ENCODE measurements at regions not wholly inside any gene's neighbourhood (a gene's known extent, or its start where the extent isn't known, plus 50 kb on each side); places are given as distances from the start of the nearest gene placed in this dataset.

- DNase-seq (no peak), ATAC-seq (no peak)
- no peaks in the 10 kb centered on the region for H3K9me3 ChIP-seq
- intact Hi-C loops (cut with DNase I): no loop called here
- no peaks in the 10 kb centered on the region for H3K27me3 ChIP-seq
- H3K27ac ChIP-seq: no peak overlapping the region
- TF ChIP-seq POLR2A (IDR thresholded peaks at IDR 0.05) (no peak), CTCF (IDR thresholded peaks at IDR 0.05) (no peak)
- H3K4me3 ChIP-seq: no peak overlapping the region
- H3K36me3 ChIP-seq: no peaks in the 10 kb centered on the region
- peaks cover 0 to 5% (median 0%) of the 10 kb centered on the region in 12 donors for H3K4me1 ChIP-seq
Observed at GRCh38 chr1:4428711-4429110, 225.7 kb upstream of the AJAP1 start.

- intact Hi-C loops (cut with DNase I): no loop called here
- TF ChIP-seq POLR2A (IDR thresholded peaks at IDR 0.05) (no peak), CTCF (IDR thresholded peaks at IDR 0.05) (no peak)
- Histone ChIP-seq H3K4me1 (peaks cover 0 to 5% (median 0%) of the 10 kb centered on the region in 12 donors), H3K4me3 (no peak overlapping the region), H3K27ac (no peak overlapping the region), H3K27me3 (no peaks in the 10 kb centered on the region), H3K36me3 (no peaks in the 10 kb centered on the region), H3K9me3 (no peaks in the 10 kb centered on the region)
- 72 to 80% (median 74%) methylated on average over 8 to 10 of the region's 10 CpGs for WGBS, 4 donors
- DNase-seq: no peak
- ATAC-seq: peak; percentile 45 to 84 (median 60)
Observed at GRCh38 chr1:4430406-4431365, 223.7 kb upstream of the AJAP1 start.

- Histone ChIP-seq H3K27ac (no peak overlapping the region), H3K4me1 (peaks cover 0 to 5% (median 0%) of the 10 kb centered on the region in 12 donors), H3K4me3 (no peak overlapping the region), H3K9me3 (no peaks in the 10 kb centered on the region), H3K36me3 (no peaks in the 10 kb centered on the region), H3K27me3 (no peaks in the 10 kb centered on the region)
- TF ChIP-seq CTCF (IDR thresholded peaks at IDR 0.05): no peak
- no peak for TF ChIP-seq POLR2A (IDR thresholded peaks at IDR 0.05)
- intact Hi-C loops (cut with DNase I): no loop called here
- ATAC-seq (no peak), DNase-seq (no peak)
- 64 to 100% (median 71%) methylated on average over 2 to 6 of the region's 6 CpGs for WGBS, 4 donors
Observed at GRCh38 chr1:4431491-4431890, 222.9 kb upstream of the AJAP1 start.

- no peak for TF ChIP-seq POLR2A (IDR thresholded peaks at IDR 0.05)
- TF ChIP-seq CTCF (IDR thresholded peaks at IDR 0.05): no peak
- intact Hi-C loops (cut with DNase I): no loop called here
- Histone ChIP-seq H3K4me1 (peaks cover 0 to 5% (median 0%) of the 10 kb centered on the region in 12 donors), H3K36me3 (no peaks in the 10 kb centered on the region), H3K9me3 (no peaks in the 10 kb centered on the region), H3K27me3 (no peaks in the 10 kb centered on the region), H3K27ac (no peak overlapping the region), H3K4me3 (no peak overlapping the region)
- WGBS, 4 donors: 83 to 89% (median 85%) methylated on average over 7 of the region's 7 CpGs
- ATAC-seq (no peak), DNase-seq (no peak)
Observed at GRCh38 chr1:4433075-4433474, 221.3 kb upstream of the AJAP1 start.
